22Rv1 (cell line): ENCODE measurements at regions not wholly inside any gene's neighbourhood (a gene's known extent, or its start where the extent isn't known, plus 50 kb on each side); places are given as distances from the start of the nearest gene placed in this dataset.

Source experiments
- ZFX ChIP-seq: fragments of 450-650 bp; IDR thresholded peaks from 2 replicates; pipeline ENCODE4 v1.6.1; 2017; ENCODE audit warnings: antibody characterized with exemption, borderline replicate concordance
- TF ChIP-seq, protein P1 (sequence below): fragments of 450-650 bp; IDR thresholded peaks from 2 replicates; pipeline ENCODE4 v1.5.1; 2017; ENCODE audit warnings: mild to moderate bottlenecking

DNA sequence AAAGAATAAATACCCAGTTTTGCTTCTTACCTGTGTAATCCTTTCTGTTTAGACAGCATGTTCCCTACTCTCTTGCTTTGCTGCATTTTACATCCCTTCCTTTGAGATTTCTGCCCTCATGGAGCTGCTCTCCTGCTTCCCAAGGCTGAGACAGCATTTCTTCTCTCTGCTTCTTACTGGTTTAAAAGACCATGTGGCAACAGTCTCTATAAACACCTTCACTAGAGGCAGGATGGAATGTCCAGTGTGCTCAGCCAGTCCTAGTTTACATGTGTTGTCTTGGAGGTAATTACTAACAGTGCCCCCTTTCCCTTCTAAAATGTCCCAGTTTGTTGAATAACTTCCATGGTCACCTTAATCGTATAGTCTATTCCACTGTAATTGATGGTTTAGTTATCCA is 262.3 kb downstream of the CNTN3 start:
- TF ChIP-seq, protein P1, sequence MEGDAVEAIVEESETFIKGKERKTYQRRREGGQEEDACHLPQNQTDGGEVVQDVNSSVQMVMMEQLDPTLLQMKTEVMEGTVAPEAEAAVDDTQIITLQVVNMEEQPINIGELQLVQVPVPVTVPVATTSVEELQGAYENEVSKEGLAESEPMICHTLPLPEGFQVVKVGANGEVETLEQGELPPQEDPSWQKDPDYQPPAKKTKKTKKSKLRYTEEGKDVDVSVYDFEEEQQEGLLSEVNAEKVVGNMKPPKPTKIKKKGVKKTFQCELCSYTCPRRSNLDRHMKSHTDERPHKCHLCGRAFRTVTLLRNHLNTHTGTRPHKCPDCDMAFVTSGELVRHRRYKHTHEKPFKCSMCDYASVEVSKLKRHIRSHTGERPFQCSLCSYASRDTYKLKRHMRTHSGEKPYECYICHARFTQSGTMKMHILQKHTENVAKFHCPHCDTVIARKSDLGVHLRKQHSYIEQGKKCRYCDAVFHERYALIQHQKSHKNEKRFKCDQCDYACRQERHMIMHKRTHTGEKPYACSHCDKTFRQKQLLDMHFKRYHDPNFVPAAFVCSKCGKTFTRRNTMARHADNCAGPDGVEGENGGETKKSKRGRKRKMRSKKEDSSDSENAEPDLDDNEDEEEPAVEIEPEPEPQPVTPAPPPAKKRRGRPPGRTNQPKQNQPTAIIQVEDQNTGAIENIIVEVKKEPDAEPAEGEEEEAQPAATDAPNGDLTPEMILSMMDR = no peak
- TF ChIP-seq ZFX = no peak
